ENCODE measurements at regions not wholly inside any gene's neighbourhood (a gene's known extent, or its start where the extent isn't known, plus 50 kb on each side); places are given as distances from the start of the nearest gene placed in this dataset.

- H3K27me3 ChIP-seq (ENCODE audit: control insufficient read depth, insufficient read depth, low read length): no peaks in the 10 kb centered on the region
Observed at GRCh38 chr13:78827471-78827870, 168.5 kb upstream of the OBI1 start.

GRCh38 chr13:78826936-78827335 lies 168.0 kb upstream of the OBI1 start:
- Histone ChIP-seq H3K4me3 (ENCODE audit: low read depth, low read length) (no peak overlapping the region), H3K9ac (ENCODE audit: low read depth, low read length) (no peak overlapping the region), H3K4me1 (ENCODE audit: control insufficient read depth, insufficient read depth, low read length) (no peaks in the 10 kb centered on the region), H3K9me3 (ENCODE audit: control insufficient read depth, insufficient read depth, low read length) (no peaks in the 10 kb centered on the region), H3K27me3 (ENCODE audit: control insufficient read depth, insufficient read depth, low read length) (no peaks in the 10 kb centered on the region), H3K36me3 (ENCODE audit: control insufficient read depth, insufficient read depth, low read length) (no peaks in the 10 kb centered on the region), H3K27ac (ENCODE audit: low read depth, low read length) (no peak overlapping the region)

More at GRCh38 chr13:78827471-78827870, 168.5 kb upstream of the OBI1 start:
- Histone ChIP-seq H3K36me3 (ENCODE audit: control insufficient read depth, insufficient read depth, low read length) (no peaks in the 10 kb centered on the region), H3K27ac (ENCODE audit: low read depth, low read length) (no peak overlapping the region), H3K4me1 (ENCODE audit: control insufficient read depth, insufficient read depth, low read length) (no peaks in the 10 kb centered on the region), H3K9ac (ENCODE audit: low read depth, low read length) (no peak overlapping the region), H3K9me3 (ENCODE audit: control insufficient read depth, insufficient read depth, low read length) (no peaks in the 10 kb centered on the region), H3K4me3 (ENCODE audit: low read depth, low read length) (no peak overlapping the region)

GRCh38 chr13:78826312-78826711 lies 167.4 kb upstream of the OBI1 start:
- no peak overlapping the region for H3K27ac ChIP-seq (ENCODE audit: low read depth, low read length)
- no peak overlapping the region for H3K9ac ChIP-seq (ENCODE audit: low read depth, low read length)
- H3K9me3 ChIP-seq (ENCODE audit: control insufficient read depth, insufficient read depth, low read length): no peaks in the 10 kb centered on the region
- H3K27me3 ChIP-seq (ENCODE audit: control insufficient read depth, insufficient read depth, low read length): no peaks in the 10 kb centered on the region
- H3K36me3 ChIP-seq (ENCODE audit: control insufficient read depth, insufficient read depth, low read length): no peaks in the 10 kb centered on the region
- no peak overlapping the region for H3K4me3 ChIP-seq (ENCODE audit: low read depth, low read length)
- no peaks in the 10 kb centered on the region for H3K4me1 ChIP-seq (ENCODE audit: control insufficient read depth, insufficient read depth, low read length)

- Histone ChIP-seq H3K36me3 (ENCODE audit: control insufficient read depth, insufficient read depth, low read length) (no peaks in the 10 kb centered on the region), H3K4me3 (ENCODE audit: low read depth, low read length) (no peak overlapping the region), H3K27me3 (ENCODE audit: control insufficient read depth, insufficient read depth, low read length) (no peaks in the 10 kb centered on the region), H3K9me3 (ENCODE audit: control insufficient read depth, insufficient read depth, low read length) (no peaks in the 10 kb centered on the region), H3K4me1 (ENCODE audit: control insufficient read depth, insufficient read depth, low read length) (no peaks in the 10 kb centered on the region), H3K27ac (ENCODE audit: low read depth, low read length) (no peak overlapping the region), H3K9ac (ENCODE audit: low read depth, low read length) (no peak overlapping the region)
Observed at GRCh38 chr13:78820541-78820940, 161.6 kb upstream of the OBI1 start.

- Histone ChIP-seq H3K9me3 (ENCODE audit: control insufficient read depth, insufficient read depth, low read length) (no peaks in the 10 kb centered on the region), H3K9ac (ENCODE audit: low read depth, low read length) (no peak overlapping the region), H3K27ac (ENCODE audit: low read depth, low read length) (no peak overlapping the region), H3K4me3 (ENCODE audit: low read depth, low read length) (no peak overlapping the region), H3K27me3 (ENCODE audit: control insufficient read depth, insufficient read depth, low read length) (no peaks in the 10 kb centered on the region), H3K36me3 (ENCODE audit: control insufficient read depth, insufficient read depth, low read length) (no peaks in the 10 kb centered on the region), H3K4me1 (ENCODE audit: control insufficient read depth, insufficient read depth, low read length) (no peaks in the 10 kb centered on the region)
Observed at GRCh38 chr13:78816592-78816991, 157.6 kb upstream of the OBI1 start.

- Histone ChIP-seq H3K4me3 (ENCODE audit: low read depth, low read length) (no peak overlapping the region), H3K4me1 (ENCODE audit: control insufficient read depth, insufficient read depth, low read length) (no peaks in the 10 kb centered on the region), H3K27ac (ENCODE audit: low read depth, low read length) (no peak overlapping the region), H3K36me3 (ENCODE audit: control insufficient read depth, insufficient read depth, low read length) (no peaks in the 10 kb centered on the region), H3K27me3 (ENCODE audit: control insufficient read depth, insufficient read depth, low read length) (no peaks in the 10 kb centered on the region), H3K9ac (ENCODE audit: low read depth, low read length) (no peak overlapping the region), H3K9me3 (ENCODE audit: control insufficient read depth, insufficient read depth, low read length) (no peaks in the 10 kb centered on the region)
Observed at GRCh38 chr13:78816154-78816553, 157.2 kb upstream of the OBI1 start.

GRCh38 chr13:78806457-78806856 lies 147.5 kb upstream of the OBI1 start:
- Histone ChIP-seq H3K4me1 (ENCODE audit: control insufficient read depth, insufficient read depth, low read length) (no peaks in the 10 kb centered on the region), H3K27me3 (ENCODE audit: control insufficient read depth, insufficient read depth, low read length) (no peaks in the 10 kb centered on the region), H3K36me3 (ENCODE audit: control insufficient read depth, insufficient read depth, low read length) (no peaks in the 10 kb centered on the region), H3K9ac (ENCODE audit: low read depth, low read length) (no peak overlapping the region), H3K27ac (ENCODE audit: low read depth, low read length) (no peak overlapping the region), H3K9me3 (ENCODE audit: control insufficient read depth, insufficient read depth, low read length) (no peaks in the 10 kb centered on the region), H3K4me3 (ENCODE audit: low read depth, low read length) (no peak overlapping the region)

- no peak overlapping the region for H3K27ac ChIP-seq (ENCODE audit: low read depth, low read length)
- no peaks in the 10 kb centered on the region for H3K9me3 ChIP-seq (ENCODE audit: control insufficient read depth, insufficient read depth, low read length)
- no peak overlapping the region for H3K4me3 ChIP-seq (ENCODE audit: low read depth, low read length)
- H3K4me1 ChIP-seq (ENCODE audit: control insufficient read depth, insufficient read depth, low read length): no peaks in the 10 kb centered on the region
- H3K36me3 ChIP-seq (ENCODE audit: control insufficient read depth, insufficient read depth, low read length): no peaks in the 10 kb centered on the region
- no peaks in the 10 kb centered on the region for H3K27me3 ChIP-seq (ENCODE audit: control insufficient read depth, insufficient read depth, low read length)
- H3K9ac ChIP-seq (ENCODE audit: low read depth, low read length): no peak overlapping the region
Observed at GRCh38 chr13:78802912-78803311, 144.0 kb upstream of the OBI1 start.

GRCh38 chr13:78787190-78787589 lies 128.2 kb upstream of the OBI1 start:
- no peak overlapping the region for H3K9ac ChIP-seq (ENCODE audit: low read depth, low read length)
- H3K4me1 ChIP-seq (ENCODE audit: control insufficient read depth, insufficient read depth, low read length): peaks cover 12% of the 10 kb centered on the region; the same call in 1 of the 2 replicates
- no peak overlapping the region for H3K27ac ChIP-seq (ENCODE audit: low read depth, low read length)
- H3K4me3 ChIP-seq (ENCODE audit: low read depth, low read length): no peak overlapping the region
- no peaks in the 10 kb centered on the region for H3K9me3 ChIP-seq (ENCODE audit: control insufficient read depth, insufficient read depth, low read length)
- H3K36me3 ChIP-seq (ENCODE audit: control insufficient read depth, insufficient read depth, low read length): no peaks in the 10 kb centered on the region
- no peaks in the 10 kb centered on the region for H3K27me3 ChIP-seq (ENCODE audit: control insufficient read depth, insufficient read depth, low read length)

GRCh38 chr13:78786459-78786858 lies 127.5 kb upstream of the OBI1 start:
- H3K4me1 ChIP-seq (ENCODE audit: control insufficient read depth, insufficient read depth, low read length): peaks cover 12% of the 10 kb centered on the region; the same call in 1 of the 2 replicates
- no peaks in the 10 kb centered on the region for H3K9me3 ChIP-seq (ENCODE audit: control insufficient read depth, insufficient read depth, low read length)
- no peaks in the 10 kb centered on the region for H3K27me3 ChIP-seq (ENCODE audit: control insufficient read depth, insufficient read depth, low read length)
- no peaks in the 10 kb centered on the region for H3K36me3 ChIP-seq (ENCODE audit: control insufficient read depth, insufficient read depth, low read length)
- H3K4me3 ChIP-seq (ENCODE audit: low read depth, low read length): no peak overlapping the region
- no peak overlapping the region for H3K27ac ChIP-seq (ENCODE audit: low read depth, low read length)
- no peak overlapping the region for H3K9ac ChIP-seq (ENCODE audit: low read depth, low read length)

- H3K36me3 ChIP-seq (ENCODE audit: control insufficient read depth, insufficient read depth, low read length): no peaks in the 10 kb centered on the region
- H3K27me3 ChIP-seq (ENCODE audit: control insufficient read depth, insufficient read depth, low read length): no peaks in the 10 kb centered on the region
- H3K27ac ChIP-seq (ENCODE audit: low read depth, low read length): no peak overlapping the region
- H3K4me3 ChIP-seq (ENCODE audit: low read depth, low read length): no peak overlapping the region
- peaks cover 12% of the 10 kb centered on the region; the same call in 1 of the 2 replicates for H3K4me1 ChIP-seq (ENCODE audit: control insufficient read depth, insufficient read depth, low read length)
- no peak overlapping the region for H3K9ac ChIP-seq (ENCODE audit: low read depth, low read length)
- no peaks in the 10 kb centered on the region for H3K9me3 ChIP-seq (ENCODE audit: control insufficient read depth, insufficient read depth, low read length)
Observed at GRCh38 chr13:78785764-78786163, 126.8 kb upstream of the OBI1 start.

All from HUES48 (cell line).